K562 (cell line): ENCODE measurements at regions not wholly inside any gene's neighbourhood (a gene's known extent, or its start where the extent isn't known, plus 50 kb on each side); places are given as distances from the start of the nearest gene placed in this dataset.

Source experiments
- ATAC-seq: fragments of 200-7000 bp; cut with Tn5 transposase; 3 replicates; pipeline ENCODE4 v1.9.1; 2020; ENCODE audit warnings: moderate library complexity
- BruUV-seq: library from RNA; stranded (reverse); fragments of 400-500 nt; replicated peaks from 2 replicates; lab custom pipeline; 2021; lab: Mats Ljungman, UMichigan
- CTCF ChIA-PET: fragments of 300-600 bp; formaldehyde crosslinking; extraction: SDS; loops from one replicate; lab custom pipeline; 2021; ENCODE audit warnings: low intra/inter-chr PET ratio; lab: Yijun Ruan, JAX
- POLR2A ChIA-PET: fragments of 300-600, 350-650 bp; sonication (Branson Sonifier 250); formaldehyde crosslinking; extraction: SDS; loops from one replicate; lab custom pipeline; 2021; ENCODE audit warnings: antibody characterized with exemption, inconsistent platforms; lab: Yijun Ruan, JAX
- DNase-seq, 4 experiments: peaks; one replicate each; pipeline versions ENCODE4 v3.0.0 to v3.0.0-alpha.2; 2011 to 2018; ENCODE audit warnings: low spot score in 3 of 4, mixed read lengths in 3 of 4; ENCODE audit errors: extremely low read depth in 1 of 4
- FAIRE-seq: peaks from 2 replicates; lab custom pipeline; 2011; peaks lifted over from hg19 to GRCh38; lab: Jason Lieb, UNC
- H2AFZ ChIP-seq: 2 replicates; pipeline ENCODE4 v1.6.0; 2011; ENCODE audit warnings: low read depth, low read length, control low read depth, inconsistent platforms
- H3K27ac ChIP-seq: fragments of 200-600 bp; 3 replicates; pipeline ENCODE4 v1.8.0; 2011; ENCODE audit warnings: low read depth, mild to moderate bottlenecking, control low read depth, inconsistent platforms, low read length, moderate library complexity, mixed read lengths; ENCODE audit errors: extremely low read depth
- H3K27me3 ChIP-seq, 2 experiments: fragments of 300-600 bp in 1 of 2; 2 replicates in 1 of 2; 3 replicates in 1 of 2; pipeline versions ENCODE4 v1.6.0 to v1.8.0; 2011; ENCODE audit warnings: inconsistent platforms in 2 of 2, low read length in 2 of 2, mild to moderate bottlenecking in 1 of 2, mixed read lengths in 1 of 2, moderate library complexity in 1 of 2; ENCODE audit not compliant: control insufficient read depth in 2 of 2, insufficient read depth in 2 of 2
- H3K36me3 ChIP-seq: fragments of 300-600 bp; 3 replicates; pipeline ENCODE4 v1.8.0; 2011; ENCODE audit warnings: mild to moderate bottlenecking, low read length, inconsistent platforms; ENCODE audit not compliant: control insufficient read depth, insufficient read depth
- H3K4me1 ChIP-seq, 2 experiments: fragments of 200-600 bp in 1 of 2; replicated peaks in 1 of 2; 2 replicates in 1 of 2; 3 replicates in 1 of 2; pipeline versions ENCODE4 v1.5.1 to v1.8.0; 2011; ENCODE audit warnings: inconsistent platforms in 2 of 2, low read length in 2 of 2, mild to moderate bottlenecking in 1 of 2, mixed read lengths in 1 of 2, moderate library complexity in 1 of 2; ENCODE audit not compliant: control insufficient read depth in 2 of 2, insufficient read depth in 2 of 2
- H3K4me2 ChIP-seq: 2 replicates; pipeline ENCODE4 v1.6.1; 2011; ENCODE audit warnings: low read length, control low read depth, inconsistent platforms, mixed read lengths; ENCODE audit not compliant: insufficient read depth
- H3K4me3 ChIP-seq: fragments of 200-600 bp; sonication (generic), shearing (Covaris generic); 2 replicates; pipeline ENCODE4 v1.5.1; 2016; ENCODE audit warnings: control low read depth, inconsistent platforms
- H3K79me2 ChIP-seq: fragments of 200-600 bp; 3 replicates; pipeline ENCODE4 v1.8.0; 2011; ENCODE audit warnings: low read length, inconsistent platforms; ENCODE audit not compliant: control insufficient read depth, insufficient read depth
- H3K9ac ChIP-seq, 2 experiments: 2 replicates each; pipeline versions ENCODE4 v1.6.0 to v1.6.1; 2011; ENCODE audit warnings: low read depth in 2 of 2, low read length in 2 of 2, control low read depth in 1 of 2, inconsistent platforms in 1 of 2, mild to moderate bottlenecking in 1 of 2, mixed read lengths in 1 of 2; ENCODE audit not compliant: insufficient read depth in 1 of 2
- H3K9me1 ChIP-seq: one replicate; pipeline ENCODE4 v1.6.0; 2011; ENCODE audit warnings: inconsistent platforms, mild to moderate bottlenecking, low read length, moderate library complexity; ENCODE audit not compliant: control insufficient read depth, insufficient read depth
- H3K9me3 ChIP-seq: replicated peaks from 2 replicates; pipeline ENCODE4 v1.5.1; 2011; ENCODE audit warnings: low read depth, low read length, inconsistent platforms; ENCODE audit not compliant: control insufficient read depth, insufficient read depth
- H4K20me1 ChIP-seq: replicated peaks from 2 replicates; pipeline ENCODE4 v1.6.1; 2011; ENCODE audit warnings: low read length, inconsistent platforms, mixed read lengths; ENCODE audit not compliant: control insufficient read depth, insufficient read depth
- PRDM10 ChIP-seq: fragments of 450-650 bp; IDR thresholded peaks from 2 replicates; pipeline ENCODE4 v1.6.1; 2018; ENCODE audit not compliant: partially characterized antibody
- TGIF2 ChIP-seq: sonication (generic); formaldehyde crosslinking; IDR thresholded peaks from 2 replicates; pipeline ENCODE4 v1.8.1; 2022; ENCODE audit warnings: mild to moderate bottlenecking, missing genetic modification reagents, moderate library complexity
- WGBS: fragments of 100-300 bp; shearing (Covaris generic); methylation state at CpG from one replicate; pipeline ENCODE4 v1.1.6; 2016; ENCODE audit warnings: low coverage, mixed read lengths; ENCODE audit not compliant: insufficient coverage; ENCODE audit errors: missing lambda C conversion rate; 5-methylcytosine and 5-hydroxymethylcytosine counted together
- in situ Hi-C: fragments of 300-500 bp; cut with MboI; formaldehyde crosslinking; loops from 4 replicates; pipeline ENCODE4 v1.15.0; 2018; ENCODE audit warnings: inconsistent platforms, mixed read lengths
- intact Hi-C: fragments of 100-400 bp; cut with micrococcal nuclease; formaldehyde crosslinking; loops from 2 replicates; pipeline ENCODE4 v1.14.2; 2022

GRCh38 chr13:111913761-111914140 is 153.2 kb upstream of the SOX1 start (continued):
- no peak for TF ChIP-seq PRDM10

GRCh38 chr13:111914241-111915103 is 152.5 kb upstream of the SOX1 start:
- DNase-seq (no peak), FAIRE-seq (no peak), ATAC-seq (no peak)
- ChIA-PET CTCF (no interaction called here), POLR2A (no interaction called here)
- Histone ChIP-seq H3K4me1 (no peaks in the 10 kb centered on the region), H3K27me3 (peaks cover 2 to 24% of the 10 kb centered on the region in 2 experiments; a peak in 2 of 5 replicates), H3K27ac (no peak overlapping the region), H3K9me1 (no peaks in the 10 kb centered on the region), H3K79me2 (no peaks in the 10 kb centered on the region), H3K4me3 (no peak overlapping the region), H3K4me2 (no peak overlapping the region), H4K20me1 (no peaks in the 10 kb centered on the region), H3K36me3 (no peaks in the 10 kb centered on the region), H2AFZ (no peak overlapping the region), H3K9me3 (no peaks in the 10 kb centered on the region), H3K9ac (no peak overlapping the region)
- in situ Hi-C loops (no loop called here), intact Hi-C loops (no loop called here)
- WGBS: 0% methylated on average over 8 of the region's 13 CpGs
- TF ChIP-seq TGIF2 (CRISPR knock-in tag): no peak
- no TSS peak for BruUV-seq
